Astrocyte of the cerebellum (primary cell): ENCODE measurements at regions not wholly inside any gene's neighbourhood (a gene's known extent, or its start where the extent isn't known, plus 50 kb on each side); places are given as distances from the start of the nearest gene placed in this dataset.

Source experiments
- DNase-seq: peaks from one replicate; pipeline ENCODE4 v3.0.0-alpha.2; 2011; ENCODE audit warnings: low read depth
- H3K4me3 ChIP-seq: 2 replicates; pipeline ENCODE4 v1.5.1; 2011; ENCODE audit warnings: mild to moderate bottlenecking, low read depth, low read length, moderate library complexity
- in situ Hi-C: cut with HindIII; loops from 2 replicates; pipeline ENCODE4 v1.10.0; 2017; ENCODE audit warnings: low sequenced_read_pairs
- TF ChIP-seq, protein P1 (sequence below): IDR thresholded peaks from 2 replicates; pipeline ENCODE4 v1.5.1; 2012; ENCODE audit warnings: low read length, low read depth, moderate library complexity, mild to moderate bottlenecking; ENCODE audit errors: missing control alignments

DNA sequence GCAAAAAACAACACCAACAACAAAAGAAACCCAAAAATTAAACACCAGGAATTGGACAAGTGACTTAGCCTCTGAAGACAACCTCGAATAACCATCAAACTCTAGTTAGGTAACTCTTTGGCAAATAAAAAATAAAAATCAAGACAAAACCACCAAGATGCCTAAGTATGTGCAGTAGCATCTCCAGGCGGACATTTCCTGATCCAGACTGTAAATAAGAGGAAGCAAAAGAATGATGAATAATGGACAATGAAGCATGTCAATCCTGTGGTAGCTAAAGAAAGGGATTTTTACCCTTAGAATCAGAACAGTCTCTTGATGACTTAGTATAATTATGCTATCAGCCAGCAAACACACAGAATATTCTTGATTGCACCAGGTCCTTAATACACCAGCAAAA lies 276.7 kb upstream of the DIAPH2 start:
- in situ Hi-C loops = no loop called here

DNA sequence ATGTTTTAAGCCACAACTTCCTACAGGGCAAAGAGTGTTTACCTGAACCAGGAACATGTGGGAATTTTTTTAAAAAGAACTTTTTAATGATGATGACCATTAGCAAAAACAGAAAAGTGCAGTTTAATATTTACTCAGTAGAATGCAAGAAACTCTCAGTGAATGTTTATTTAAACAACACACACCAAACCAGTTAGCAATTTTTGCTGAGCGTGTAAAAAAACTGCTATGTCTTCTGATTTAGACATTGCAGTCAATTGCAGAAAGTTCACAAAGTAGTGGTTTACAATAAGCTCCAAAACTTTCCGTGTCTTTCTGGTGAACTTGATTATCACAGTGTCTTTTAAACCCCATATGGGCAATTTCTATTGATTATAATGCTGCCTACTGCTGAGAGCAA lies 273.7 kb upstream of the DIAPH2 start:
- H3K4me3 ChIP-seq = no peak overlapping the region
- TF ChIP-seq, protein P1, sequence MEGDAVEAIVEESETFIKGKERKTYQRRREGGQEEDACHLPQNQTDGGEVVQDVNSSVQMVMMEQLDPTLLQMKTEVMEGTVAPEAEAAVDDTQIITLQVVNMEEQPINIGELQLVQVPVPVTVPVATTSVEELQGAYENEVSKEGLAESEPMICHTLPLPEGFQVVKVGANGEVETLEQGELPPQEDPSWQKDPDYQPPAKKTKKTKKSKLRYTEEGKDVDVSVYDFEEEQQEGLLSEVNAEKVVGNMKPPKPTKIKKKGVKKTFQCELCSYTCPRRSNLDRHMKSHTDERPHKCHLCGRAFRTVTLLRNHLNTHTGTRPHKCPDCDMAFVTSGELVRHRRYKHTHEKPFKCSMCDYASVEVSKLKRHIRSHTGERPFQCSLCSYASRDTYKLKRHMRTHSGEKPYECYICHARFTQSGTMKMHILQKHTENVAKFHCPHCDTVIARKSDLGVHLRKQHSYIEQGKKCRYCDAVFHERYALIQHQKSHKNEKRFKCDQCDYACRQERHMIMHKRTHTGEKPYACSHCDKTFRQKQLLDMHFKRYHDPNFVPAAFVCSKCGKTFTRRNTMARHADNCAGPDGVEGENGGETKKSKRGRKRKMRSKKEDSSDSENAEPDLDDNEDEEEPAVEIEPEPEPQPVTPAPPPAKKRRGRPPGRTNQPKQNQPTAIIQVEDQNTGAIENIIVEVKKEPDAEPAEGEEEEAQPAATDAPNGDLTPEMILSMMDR = no peak
- no peak for DNase-seq
- in situ Hi-C loops = no loop called here

More for the DNA sequence above, 276.7 kb upstream of the DIAPH2 start:
- no peak overlapping the region for H3K4me3 ChIP-seq
- TF ChIP-seq, protein P1 = no peak
- DNase-seq = no peak

DNA sequence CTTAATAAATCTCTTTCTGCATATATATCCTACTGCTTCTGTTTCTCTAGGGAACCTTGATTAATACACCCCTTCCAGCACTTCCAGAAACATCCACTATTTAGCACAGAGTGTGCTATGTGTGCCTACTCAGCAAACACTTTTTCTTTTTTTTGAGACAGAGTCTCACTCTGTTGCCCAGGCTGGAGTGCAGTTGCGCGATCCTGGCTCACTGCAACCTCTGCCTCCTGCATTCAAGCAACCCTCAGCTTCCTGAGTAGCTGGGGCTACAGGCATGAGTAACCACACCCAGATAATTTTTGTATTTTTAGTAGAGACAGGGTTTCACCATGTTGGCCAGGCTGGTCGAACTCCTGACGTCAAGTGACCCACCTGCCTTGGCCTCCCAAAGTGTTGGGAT lies 266.9 kb upstream of the DIAPH2 start:
- no peak overlapping the region for H3K4me3 ChIP-seq
- in situ Hi-C loops = no loop called here
- DNase-seq = no peak
- TF ChIP-seq, protein P1 = no peak

DNA sequence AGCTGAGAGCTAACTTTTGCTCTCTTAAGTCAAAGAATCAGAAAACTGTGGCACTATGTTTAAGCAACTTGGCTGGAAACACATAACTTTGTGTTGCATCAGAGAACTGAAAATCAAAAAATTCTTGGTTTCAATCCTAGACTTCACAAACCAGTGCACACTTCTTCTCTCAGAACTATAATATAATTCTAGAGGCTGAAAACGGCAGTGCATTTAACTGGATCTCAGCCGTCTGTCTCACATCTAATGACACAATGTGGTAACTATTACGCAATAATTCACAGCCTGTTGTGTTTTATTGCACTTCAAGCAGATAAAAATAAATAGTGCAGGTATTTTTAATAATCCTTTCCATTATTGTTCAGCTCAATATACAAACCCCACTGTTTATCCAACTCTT lies 260.6 kb upstream of the DIAPH2 start:
- no peak for DNase-seq

DNA sequence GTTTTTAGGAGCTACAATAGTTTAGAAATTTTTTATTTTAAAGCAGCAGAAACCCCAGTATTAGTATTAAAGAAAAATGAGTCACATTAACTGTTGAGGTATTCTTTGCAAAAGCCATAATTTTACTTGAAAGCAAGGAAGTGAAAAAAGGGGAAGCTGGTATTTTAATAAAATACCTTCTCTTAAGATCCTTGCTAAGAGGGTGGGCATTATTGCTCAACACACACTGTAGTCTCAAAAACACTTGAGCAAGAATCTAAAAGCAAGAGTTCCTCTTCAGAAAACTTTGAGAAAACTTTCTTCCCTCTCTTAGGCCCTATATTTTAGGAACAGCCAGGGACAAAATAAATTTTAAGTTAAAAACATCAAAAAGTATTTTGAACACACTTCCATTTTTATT lies 259.4 kb upstream of the DIAPH2 start:
- TF ChIP-seq, protein P1 = no peak
- no peak overlapping the region for H3K4me3 ChIP-seq
- in situ Hi-C loops = no loop called here
- DNase-seq = no peak

More for the DNA sequence above, 260.6 kb upstream of the DIAPH2 start:
- H3K4me3 ChIP-seq = no peak overlapping the region
- TF ChIP-seq, protein P1 = no peak
- in situ Hi-C loops = no loop called here

DNA sequence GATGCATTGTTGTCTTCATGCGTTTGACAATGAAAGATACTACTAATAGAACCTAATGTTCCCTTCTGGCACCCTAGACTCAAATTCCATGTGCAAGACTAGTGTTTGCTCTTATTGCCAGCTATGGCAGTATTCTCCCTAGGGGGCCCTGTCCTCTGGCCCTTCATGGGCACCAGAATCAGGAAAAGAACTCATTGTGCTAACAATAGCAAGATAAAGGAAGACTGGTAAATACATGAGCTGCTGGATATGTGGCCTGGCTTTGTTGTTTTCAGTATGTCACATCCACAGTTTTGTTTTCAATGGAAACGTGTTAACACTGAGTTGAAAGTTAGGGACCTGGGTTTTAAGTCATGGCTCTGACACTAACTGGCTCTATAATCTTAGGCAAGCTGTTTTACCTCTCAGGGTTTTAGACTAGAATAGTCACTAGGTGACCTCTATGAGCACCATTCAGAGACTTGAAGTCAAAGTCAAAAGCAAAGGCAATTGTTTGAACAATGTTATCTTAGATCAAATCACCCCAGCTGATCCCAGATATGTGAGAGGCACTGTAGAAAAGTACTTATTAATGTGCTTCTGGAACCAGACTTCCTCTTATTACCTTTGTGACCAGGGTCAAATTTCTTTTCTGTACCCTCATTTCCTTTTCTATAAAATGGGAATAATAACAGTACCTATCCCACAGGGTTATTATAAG lies 253.7 kb upstream of the DIAPH2 start:
- TF ChIP-seq, protein P1 = no peak
- no peak overlapping the region for H3K4me3 ChIP-seq
- no peak for DNase-seq
- in situ Hi-C loops = no loop called here
